ENCODE measurements at regions not wholly inside any gene's neighbourhood (a gene's known extent, or its start where the extent isn't known, plus 50 kb on each side); places are given as distances from the start of the nearest gene placed in this dataset.

- ATAC-seq, result no peak
Observed at GRCh38 chr5:93322974-93323860, 257.8 kb downstream of the NR2F1-AS1 start.

GRCh38 chr5:93320920-93321445, 260.0 kb downstream of the NR2F1-AS1 start:
- peak; percentile 88 for ATAC-seq
- intact Hi-C loops (cut with micrococcal nuclease), result no loop called here
- peak; percentile 24 for DNase-seq

More at GRCh38 chr5:93322974-93323860, 257.8 kb downstream of the NR2F1-AS1 start:
- no peak for DNase-seq
- intact Hi-C loops (cut with micrococcal nuclease), result no loop called here

- intact Hi-C loops (cut with micrococcal nuclease), result no loop called here
- no peak for DNase-seq
- ATAC-seq, result no peak
Observed at GRCh38 chr5:93313672-93314071, 267.3 kb downstream of the NR2F1-AS1 start.

- intact Hi-C loops (cut with micrococcal nuclease), result no loop called here
- ATAC-seq, result peak; percentile 65
- DNase-seq, result no peak
Observed at GRCh38 chr5:93311881-93312280, 269.1 kb downstream of the NR2F1-AS1 start.

- intact Hi-C loops (cut with micrococcal nuclease), result no loop called here
- ATAC-seq (no peak), DNase-seq (no peak)
Observed at GRCh38 chr5:93307557-93307956, 273.5 kb downstream of the NR2F1-AS1 start.

- ATAC-seq, result peak; percentile 34
- intact Hi-C loops (cut with micrococcal nuclease), result no loop called here
- peak; percentile 23 for DNase-seq
Observed at GRCh38 chr5:93305984-93306383, 275.0 kb downstream of the NR2F1-AS1 start.

GRCh38 chr5:93304456-93305250, 276.4 kb downstream of the NR2F1-AS1 start:
- no peak for ATAC-seq
- intact Hi-C loops (cut with micrococcal nuclease), result no loop called here
- no peak for DNase-seq

- intact Hi-C loops (cut with micrococcal nuclease), result no loop called here
- ATAC-seq (no peak), DNase-seq (no peak)
Observed at GRCh38 chr5:93303291-93303691, 277.7 kb downstream of the NR2F1-AS1 start.

- intact Hi-C loops (cut with micrococcal nuclease), result no loop called here
- DNase-seq, result no peak
- ATAC-seq, result no peak
Observed at GRCh38 chr5:93302711-93303110, 278.3 kb downstream of the NR2F1-AS1 start.

- intact Hi-C loops (cut with micrococcal nuclease), result no loop called here
- no peak for ATAC-seq
Observed at GRCh38 chr5:93300945-93301344, 280.1 kb downstream of the NR2F1-AS1 start.

GRCh38 chr5:93300309-93300923, 280.6 kb downstream of the NR2F1-AS1 start:
- intact Hi-C loops (cut with micrococcal nuclease), result no loop called here
- ATAC-seq (no peak), DNase-seq (no peak)

More at GRCh38 chr5:93300945-93301344, 280.1 kb downstream of the NR2F1-AS1 start:
- DNase-seq, result no peak

- no peak for ATAC-seq
Observed at GRCh38 chr5:93299681-93300308, 281.2 kb downstream of the NR2F1-AS1 start.

GRCh38 chr5:93297116-93297515, 283.9 kb downstream of the NR2F1-AS1 start:
- DNase-seq (no peak), ATAC-seq (no peak)
- intact Hi-C loops (cut with micrococcal nuclease), result no loop called here

More at GRCh38 chr5:93299681-93300308, 281.2 kb downstream of the NR2F1-AS1 start:
- intact Hi-C loops (cut with micrococcal nuclease), result no loop called here
- DNase-seq, result no peak

- DNase-seq (no peak), ATAC-seq (no peak)
- intact Hi-C loops (cut with micrococcal nuclease), result no loop called here
Observed at GRCh38 chr5:93296338-93296737, 284.7 kb downstream of the NR2F1-AS1 start.

GRCh38 chr5:93294996-93295395, 286.0 kb downstream of the NR2F1-AS1 start:
- no peak for DNase-seq
- ATAC-seq, result no peak
- intact Hi-C loops (cut with micrococcal nuclease), result no loop called here

GRCh38 chr5:93294199-93294598, 286.8 kb downstream of the NR2F1-AS1 start:
- ATAC-seq, result no peak
- no peak for DNase-seq
- intact Hi-C loops (cut with micrococcal nuclease), result no loop called here

- intact Hi-C loops (cut with micrococcal nuclease), result no loop called here
- ATAC-seq (no peak), DNase-seq (no peak)
Observed at GRCh38 chr5:93289942-93290341, 291.1 kb downstream of the NR2F1-AS1 start.

- no peak for ATAC-seq
- intact Hi-C loops (cut with micrococcal nuclease), result no loop called here
- no peak for DNase-seq
Observed at GRCh38 chr5:93285461-93285860, 295.6 kb downstream of the NR2F1-AS1 start.

All from left ventricle myocardium superior (tissue), 1 donor.